Lower leg skin (tissue), 3 donors: ENCODE measurements at regions not wholly inside any gene's neighbourhood (a gene's known extent, or its start where the extent isn't known, plus 50 kb on each side); places are given as distances from the start of the nearest gene placed in this dataset.
"Not testable (repeated sequence)": the region's sequence is repeated elsewhere in the genome, so short reads cannot be mapped to it uniquely, and the experiment has no call there.

Experiments
- CTCF ChIP-seq, 3 donors: fragments of 450-650 bp; IDR thresholded peaks; one replicate each; pipeline ENCODE4 v1.5.1; 2016; ENCODE audit warnings: antibody characterized with exemption in 3 of 3, mild to moderate bottlenecking in 3 of 3, moderate library complexity in 2 of 3
- POLR2A ChIP-seq, 2 donors: fragments of 450-650 bp; IDR thresholded peaks; one replicate each; pipeline ENCODE4 v1.6.1; 2016 to 2017; ENCODE audit warnings: antibody characterized with exemption in 2 of 2, mild to moderate bottlenecking in 1 of 2, moderate library complexity in 1 of 2

- not testable (repeated sequence) for TF ChIP-seq CTCF, POLR2A (IDR thresholded peaks at IDR 0.05)
Observed at GRCh38 chr5:42981417-42982106, 58.6 kb downstream of the ANXA2R start.
